22Rv1 (cell line): ENCODE measurements at regions not wholly inside any gene's neighbourhood (a gene's known extent, or its start where the extent isn't known, plus 50 kb on each side); places are given as distances from the start of the nearest gene placed in this dataset.

Source experiments
- CTCF ChIP-seq: fragments of 450-650 bp; IDR thresholded peaks from 2 replicates; pipeline ENCODE4 v1.5.1; 2017; ENCODE audit warnings: mild to moderate bottlenecking
- ZFX ChIP-seq: fragments of 450-650 bp; IDR thresholded peaks from 2 replicates; pipeline ENCODE4 v1.6.1; 2017; ENCODE audit warnings: antibody characterized with exemption, borderline replicate concordance

- TF ChIP-seq CTCF (no peak), ZFX (no peak)
These were observed 107.0 kb upstream of the THY1 start for GRCh38 chr11:119529936-119530335.
